ENCODE measurements at regions not wholly inside any gene's neighbourhood (a gene's known extent, or its start where the extent isn't known, plus 50 kb on each side); places are given as distances from the start of the nearest gene placed in this dataset.

DNA sequence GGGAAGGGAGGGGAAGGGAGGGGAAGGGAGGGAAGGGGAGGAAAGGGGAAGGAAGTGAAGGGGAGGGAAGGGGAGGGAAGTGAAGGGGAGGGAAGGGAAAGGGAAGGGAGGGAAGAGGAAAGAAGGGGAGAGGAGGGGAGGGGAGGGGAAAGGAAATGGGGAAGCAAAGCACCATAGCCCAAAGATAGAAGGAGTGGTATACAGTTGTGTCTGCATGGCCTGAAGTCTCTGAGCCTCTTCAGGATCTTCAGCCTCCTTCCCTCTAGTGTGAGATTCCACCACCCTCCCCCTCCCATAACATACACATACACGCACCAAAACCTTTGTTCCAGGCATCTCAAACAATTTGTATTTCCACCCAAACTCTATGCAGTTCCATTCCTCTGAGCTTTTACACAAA, 96.2 kb upstream of the SERP2 start:
- no peak overlapping the region for H3K27ac ChIP-seq
- TF ChIP-seq, protein P1, sequence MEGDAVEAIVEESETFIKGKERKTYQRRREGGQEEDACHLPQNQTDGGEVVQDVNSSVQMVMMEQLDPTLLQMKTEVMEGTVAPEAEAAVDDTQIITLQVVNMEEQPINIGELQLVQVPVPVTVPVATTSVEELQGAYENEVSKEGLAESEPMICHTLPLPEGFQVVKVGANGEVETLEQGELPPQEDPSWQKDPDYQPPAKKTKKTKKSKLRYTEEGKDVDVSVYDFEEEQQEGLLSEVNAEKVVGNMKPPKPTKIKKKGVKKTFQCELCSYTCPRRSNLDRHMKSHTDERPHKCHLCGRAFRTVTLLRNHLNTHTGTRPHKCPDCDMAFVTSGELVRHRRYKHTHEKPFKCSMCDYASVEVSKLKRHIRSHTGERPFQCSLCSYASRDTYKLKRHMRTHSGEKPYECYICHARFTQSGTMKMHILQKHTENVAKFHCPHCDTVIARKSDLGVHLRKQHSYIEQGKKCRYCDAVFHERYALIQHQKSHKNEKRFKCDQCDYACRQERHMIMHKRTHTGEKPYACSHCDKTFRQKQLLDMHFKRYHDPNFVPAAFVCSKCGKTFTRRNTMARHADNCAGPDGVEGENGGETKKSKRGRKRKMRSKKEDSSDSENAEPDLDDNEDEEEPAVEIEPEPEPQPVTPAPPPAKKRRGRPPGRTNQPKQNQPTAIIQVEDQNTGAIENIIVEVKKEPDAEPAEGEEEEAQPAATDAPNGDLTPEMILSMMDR (IDR thresholded peaks at IDR 0.05): no peak
- TF ChIP-seq ZFX (IDR thresholded peaks at IDR 0.05; ENCODE audit: borderline replicate concordance): no peak

DNA sequence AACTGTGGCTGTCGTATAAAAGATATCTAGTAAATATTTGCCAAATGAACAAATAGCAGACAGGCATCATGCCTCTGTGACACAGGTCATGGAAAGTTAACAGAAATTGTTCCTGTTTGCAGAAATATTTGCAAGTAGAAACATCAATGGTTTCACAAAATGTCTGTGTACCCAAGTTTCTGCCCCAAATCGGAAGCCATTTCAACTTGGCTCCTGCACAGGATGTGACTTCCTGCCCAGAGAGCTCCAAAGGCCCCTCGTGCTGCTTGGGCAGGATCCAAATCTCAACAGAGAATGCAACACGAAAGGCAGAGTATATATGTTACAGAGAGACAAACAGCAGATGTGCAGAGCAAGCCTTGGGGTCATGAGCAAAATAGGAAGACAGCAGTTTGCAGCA, 95.5 kb upstream of the SERP2 start:
- no peak overlapping the region for H3K27ac ChIP-seq
- TF ChIP-seq, protein P1 (IDR thresholded peaks at IDR 0.05): no peak
- no peak for TF ChIP-seq ZFX (IDR thresholded peaks at IDR 0.05; ENCODE audit: borderline replicate concordance)

- TF ChIP-seq, protein P1 (IDR thresholded peaks at IDR 0.05): no peak
- no peak for TF ChIP-seq ZFX (IDR thresholded peaks at IDR 0.05; ENCODE audit: borderline replicate concordance)
Measured at GRCh38 chr13:44280456-44280855, 93.2 kb upstream of the SERP2 start.

GRCh38 chr13:44281252-44282000, 92.2 kb upstream of the SERP2 start:
- no peak overlapping the region for H3K27ac ChIP-seq
- no peak for TF ChIP-seq ZFX (IDR thresholded peaks at IDR 0.05; ENCODE audit: borderline replicate concordance)
- TF ChIP-seq, protein P1 (IDR thresholded peaks at IDR 0.05): no peak

More at GRCh38 chr13:44280456-44280855, 93.2 kb upstream of the SERP2 start:
- H3K27ac ChIP-seq: no peak overlapping the region

DNA sequence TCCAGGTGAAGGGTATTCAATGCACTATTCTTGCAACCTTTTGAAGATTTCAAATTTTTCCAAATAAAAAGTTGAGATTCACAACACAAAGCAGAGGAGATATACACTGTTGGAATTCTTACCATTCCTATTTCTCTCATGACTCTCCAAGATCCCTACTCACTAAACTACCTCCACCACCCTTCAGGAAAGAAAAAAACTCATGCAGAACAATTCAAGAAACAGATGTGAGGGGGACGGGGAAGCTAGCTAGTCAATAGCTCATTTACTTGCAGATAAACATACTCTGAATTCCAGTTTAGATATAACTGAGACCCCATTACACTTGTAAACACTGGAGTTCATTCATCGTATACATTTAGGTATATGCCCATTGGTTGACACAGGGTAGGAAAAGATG, 90.0 kb upstream of the SERP2 start:
- no peak overlapping the region for H3K27ac ChIP-seq
- TF ChIP-seq, protein P1 (IDR thresholded peaks at IDR 0.05): no peak
- TF ChIP-seq ZFX (IDR thresholded peaks at IDR 0.05; ENCODE audit: borderline replicate concordance): no peak

DNA sequence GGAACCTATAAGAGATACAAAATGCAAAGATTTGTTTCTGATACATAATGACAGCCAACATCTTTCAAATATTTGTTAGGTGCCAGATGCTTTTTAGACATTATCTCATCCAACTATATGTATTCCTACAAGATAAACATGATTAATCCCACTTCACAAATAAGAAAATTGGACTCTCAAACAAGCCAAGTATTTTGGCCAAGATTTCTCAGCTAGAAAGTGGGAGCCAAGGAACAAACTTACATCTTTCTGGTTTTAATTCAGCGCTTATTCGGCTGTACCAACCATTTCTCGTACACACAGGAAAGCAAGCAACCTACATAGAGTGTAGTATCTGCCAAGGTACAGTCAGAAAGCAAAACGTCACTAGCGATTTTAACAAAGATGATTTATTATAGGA, 85.7 kb upstream of the SERP2 start:
- no peak for TF ChIP-seq ZFX (IDR thresholded peaks at IDR 0.05; ENCODE audit: borderline replicate concordance)
- TF ChIP-seq, protein P1 (IDR thresholded peaks at IDR 0.05): no peak

DNA sequence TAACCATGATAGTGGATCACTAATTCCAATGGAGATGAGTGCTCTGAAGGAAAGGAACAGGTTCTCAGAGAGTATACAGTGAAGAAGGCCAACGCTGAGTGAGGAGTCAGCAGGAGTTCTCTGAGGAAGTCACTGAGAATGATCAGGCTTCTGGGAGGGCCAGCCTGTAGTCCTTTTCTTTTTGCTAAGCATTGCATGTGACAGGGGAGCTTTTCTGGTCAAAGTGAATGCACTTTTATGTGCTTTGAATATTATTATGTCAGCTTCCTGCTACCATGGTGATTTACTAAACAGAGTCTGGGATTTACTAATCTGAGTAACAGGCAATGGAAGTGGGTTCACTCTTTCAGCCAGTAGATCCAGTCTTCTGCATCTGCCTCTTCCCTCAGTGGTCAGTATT, 81.1 kb upstream of the SERP2 start:
- H3K27ac ChIP-seq: no peak overlapping the region
- no peak for TF ChIP-seq ZFX (IDR thresholded peaks at IDR 0.05; ENCODE audit: borderline replicate concordance)

More for the DNA sequence above, 85.7 kb upstream of the SERP2 start:
- H3K27ac ChIP-seq: no peak overlapping the region

All from 22Rv1 (cell line).